ENCODE measurements at regions not wholly inside any gene's neighbourhood (a gene's known extent, or its start where the extent isn't known, plus 50 kb on each side); places are given as distances from the start of the nearest gene placed in this dataset.
"Not testable (repeated sequence)": the region's sequence is repeated elsewhere in the genome, so short reads cannot be mapped to it uniquely, and the experiment has no call there.

DNA sequence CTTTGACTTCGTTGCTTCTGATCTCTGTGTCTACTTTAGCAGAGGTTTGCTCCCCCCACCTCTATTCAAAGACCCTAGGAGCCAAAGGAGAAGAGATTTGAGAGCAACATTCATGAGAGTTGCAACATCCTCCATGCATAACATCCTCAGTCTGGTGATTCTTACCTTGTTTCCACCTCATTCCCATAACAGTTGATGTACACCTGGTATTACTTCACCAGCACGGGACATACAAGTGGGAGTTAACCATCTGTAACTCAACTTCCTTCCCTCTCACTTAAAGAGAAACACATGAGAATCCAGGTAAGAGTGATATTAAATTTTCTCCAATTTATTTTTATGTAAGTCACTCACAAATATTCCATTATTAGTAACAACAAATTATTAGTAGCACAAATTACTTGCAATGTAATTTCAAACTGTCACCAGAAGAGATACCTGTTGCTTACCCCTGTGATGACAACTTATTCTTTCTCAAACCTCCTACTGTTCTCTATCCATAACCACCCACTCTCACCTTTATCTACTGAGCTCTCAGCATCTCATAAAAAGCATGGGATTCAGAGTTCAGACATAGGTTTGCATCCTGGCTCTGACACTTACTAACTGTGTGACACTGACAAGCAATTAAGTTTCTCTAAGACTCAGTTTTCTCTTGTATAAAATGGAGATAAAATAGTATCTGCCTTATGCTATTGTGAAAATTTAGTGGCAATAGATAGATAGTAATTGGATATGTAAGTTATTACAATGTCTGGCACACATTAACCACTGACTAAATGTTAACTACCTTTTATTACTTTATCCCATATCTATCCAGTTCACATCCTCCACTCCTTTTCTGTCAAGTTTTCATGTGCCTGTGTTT, 184.6 kb upstream of the SRD5A2 start:
- H3K9me3 Mint-ChIP-seq: peaks cover 2% of the 10 kb centered on the region
- peaks cover 2% of the 10 kb centered on the region for H3K27me3 Mint-ChIP-seq
- no peak overlapping the region for H3K4me3 Mint-ChIP-seq
- peaks cover 2% of the 10 kb centered on the region for H3K4me1 Mint-ChIP-seq
- peaks cover 2% of the 10 kb centered on the region for H3K36me3 Mint-ChIP-seq
- no peak overlapping the region for H3K27ac Mint-ChIP-seq
- DNase-seq (ENCODE audit: low spot score in 2 of 2) (no peak), ATAC-seq (ENCODE audit: low read depth) (no peak)

DNA sequence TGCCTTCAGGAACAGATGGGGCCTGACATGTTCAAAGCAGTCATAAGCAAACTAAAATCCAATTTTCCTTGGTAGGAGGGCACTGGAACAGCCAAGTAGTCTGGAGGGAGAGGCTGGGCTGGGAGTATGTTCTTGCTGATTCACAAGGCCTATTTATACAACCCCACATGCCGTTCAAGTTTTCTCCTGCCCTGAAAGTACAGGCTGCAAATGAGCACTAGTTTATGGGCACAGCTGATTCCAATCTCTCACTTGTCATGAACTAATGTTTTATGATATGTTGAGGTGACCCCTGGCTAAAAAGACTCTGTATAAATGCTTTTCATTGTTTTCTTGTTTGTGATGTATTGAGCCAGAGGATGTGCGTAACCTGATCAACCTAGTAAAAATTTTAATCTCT, 183.4 kb upstream of the SRD5A2 start:
- Mint-ChIP-seq H3K27ac (no peak overlapping the region), H3K36me3 (peaks cover 2% of the 10 kb centered on the region), H3K27me3 (peaks cover 2% of the 10 kb centered on the region), H3K4me1 (peaks cover 2% of the 10 kb centered on the region), H3K9me3 (peaks cover 2% of the 10 kb centered on the region), H3K4me3 (no peak overlapping the region)
- no peak for ATAC-seq (ENCODE audit: low read depth)
- no peak for DNase-seq (ENCODE audit: low spot score in 2 of 2)

DNA sequence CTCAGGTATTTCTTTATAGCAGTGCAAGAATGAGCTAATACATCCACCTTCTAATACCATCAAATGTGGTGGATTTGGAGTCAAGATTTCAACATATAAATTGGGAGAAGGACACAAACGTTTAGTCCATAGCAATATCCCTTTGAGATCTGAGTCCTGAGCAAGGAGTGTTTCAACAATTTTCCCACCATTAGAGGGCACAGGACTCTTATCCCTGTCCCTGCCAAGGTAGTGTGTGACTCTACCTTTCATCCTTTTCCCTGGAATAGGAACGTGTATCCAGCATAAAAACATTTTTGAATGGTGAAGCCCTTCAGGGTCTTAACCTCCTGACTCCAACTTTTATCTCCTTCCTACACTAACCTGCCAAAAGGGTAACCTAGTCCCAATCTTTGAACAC, 181.3 kb upstream of the SRD5A2 start:
- ATAC-seq (ENCODE audit: low read depth) (no peak), DNase-seq (ENCODE audit: low spot score in 2 of 2) (no peak)
- Mint-ChIP-seq H3K27me3 (peaks cover 3% of the 10 kb centered on the region), H3K4me1 (peaks cover 2% of the 10 kb centered on the region), H3K4me3 (no peak overlapping the region), H3K9me3 (peaks cover 2% of the 10 kb centered on the region), H3K36me3 (peaks cover 2% of the 10 kb centered on the region), H3K27ac (no peak overlapping the region)

DNA sequence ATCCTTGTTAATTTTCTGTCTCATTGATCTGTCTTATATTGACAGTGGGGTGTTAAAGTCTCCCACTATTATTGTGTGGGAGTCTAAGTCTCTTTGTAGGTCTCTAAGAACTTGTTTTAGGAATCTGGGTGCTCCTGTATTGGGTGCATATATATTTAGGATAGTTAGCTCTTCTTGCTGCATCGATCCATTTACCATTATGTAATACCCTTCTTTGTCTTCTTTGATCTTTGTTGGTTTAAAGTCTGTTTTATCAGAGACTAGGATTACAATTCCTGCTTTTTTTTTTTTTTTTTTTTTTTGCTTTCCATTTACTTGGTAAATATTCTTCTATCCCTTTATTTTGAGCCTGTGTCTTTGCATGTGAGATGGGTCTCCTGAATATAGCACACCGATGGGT, 176.6 kb upstream of the SRD5A2 start:
- ATAC-seq (ENCODE audit: low read depth); H3K27me3 Mint-ChIP-seq; H3K36me3 Mint-ChIP-seq; H3K4me3 Mint-ChIP-seq; H3K9me3 Mint-ChIP-seq; H3K4me1 Mint-ChIP-seq; DNase-seq (ENCODE audit: low spot score in 2 of 2); H3K27ac Mint-ChIP-seq: not testable (repeated sequence)

DNA sequence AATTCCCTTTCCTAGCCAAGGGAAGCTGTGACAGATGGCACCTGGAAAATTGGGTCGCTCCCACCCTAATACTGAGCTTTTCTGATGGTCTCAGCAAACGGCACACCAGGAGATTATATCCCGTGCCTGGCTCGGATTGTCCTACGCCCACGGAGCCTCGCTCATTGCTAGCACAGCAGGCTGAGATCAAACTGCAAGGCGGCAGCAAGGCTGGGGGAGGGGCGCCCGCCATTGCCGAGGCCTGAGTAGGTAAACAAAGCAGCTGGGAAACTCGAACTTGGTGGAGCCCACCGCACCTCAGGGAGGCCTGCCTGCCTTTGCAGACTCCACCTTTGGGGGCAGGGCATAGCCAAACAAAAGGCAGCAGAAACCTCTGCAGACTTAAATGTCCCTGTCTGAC, 168.0 kb upstream of the SRD5A2 start:
- not testable (repeated sequence) for H3K27me3 Mint-ChIP-seq; ATAC-seq (ENCODE audit: low read depth)

DNA sequence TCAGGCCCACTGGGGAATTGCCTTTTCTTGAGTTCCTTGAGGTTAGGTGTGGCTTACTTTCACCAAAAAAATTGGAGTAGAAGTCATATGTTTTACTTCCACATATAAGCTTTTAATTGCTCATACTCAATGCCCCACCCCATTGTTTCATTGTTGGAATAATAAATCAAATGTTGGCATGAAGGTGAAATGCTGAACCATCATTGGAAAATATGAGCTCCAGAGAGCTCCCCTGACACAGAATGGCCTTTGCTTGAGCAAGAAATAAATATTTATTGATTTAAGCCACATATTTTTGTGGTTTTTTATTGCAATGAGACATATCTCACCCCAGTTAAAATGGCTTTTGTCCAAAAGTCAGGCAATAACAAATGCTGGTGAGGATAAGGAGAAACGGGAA, 167.3 kb upstream of the SRD5A2 start:
- H3K27ac Mint-ChIP-seq: no peak overlapping the region
- H3K27me3 Mint-ChIP-seq: peaks cover 6% of the 10 kb centered on the region
- H3K9me3 Mint-ChIP-seq: peaks cover 5% of the 10 kb centered on the region
- DNase-seq (ENCODE audit: low spot score in 2 of 2): no peak
- no peak for ATAC-seq (ENCODE audit: low read depth)
- H3K4me1 Mint-ChIP-seq: no peaks in the 10 kb centered on the region
- H3K36me3 Mint-ChIP-seq: peaks cover 6% of the 10 kb centered on the region
- H3K4me3 Mint-ChIP-seq: no peak overlapping the region

More for the DNA sequence above, 168.0 kb upstream of the SRD5A2 start:
- not testable (repeated sequence) for H3K36me3 Mint-ChIP-seq; H3K4me3 Mint-ChIP-seq; H3K9me3 Mint-ChIP-seq; H3K4me1 Mint-ChIP-seq; DNase-seq (ENCODE audit: low spot score in 2 of 2); H3K27ac Mint-ChIP-seq

DNA sequence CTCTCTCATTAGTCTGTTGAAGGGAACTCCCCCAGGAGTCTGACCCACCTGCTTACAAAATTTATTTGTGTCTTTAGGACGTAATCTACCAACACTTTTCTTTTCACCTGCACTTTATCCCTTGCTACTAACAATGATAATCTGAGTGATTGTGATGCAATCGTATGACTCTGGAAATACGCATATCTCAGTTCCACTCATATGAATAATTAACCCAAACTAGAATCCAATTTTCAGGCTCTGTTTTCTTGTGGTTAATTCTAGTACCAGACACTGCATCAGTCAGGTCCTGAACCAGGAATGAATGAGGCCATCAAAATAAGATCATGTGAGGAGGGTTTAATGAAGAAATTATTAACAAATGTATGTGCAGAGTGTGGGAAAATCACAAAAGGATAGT, 158.4 kb upstream of the SRD5A2 start:
- H3K9me3 Mint-ChIP-seq: no peaks in the 10 kb centered on the region
- no peak for DNase-seq (ENCODE audit: low spot score in 2 of 2)
- no peaks in the 10 kb centered on the region for H3K36me3 Mint-ChIP-seq
- H3K4me1 Mint-ChIP-seq: no peaks in the 10 kb centered on the region
- peaks cover 3% of the 10 kb centered on the region for H3K27me3 Mint-ChIP-seq
- no peak for ATAC-seq (ENCODE audit: low read depth)
- H3K27ac Mint-ChIP-seq: no peak overlapping the region
- no peak overlapping the region for H3K4me3 Mint-ChIP-seq

DNA sequence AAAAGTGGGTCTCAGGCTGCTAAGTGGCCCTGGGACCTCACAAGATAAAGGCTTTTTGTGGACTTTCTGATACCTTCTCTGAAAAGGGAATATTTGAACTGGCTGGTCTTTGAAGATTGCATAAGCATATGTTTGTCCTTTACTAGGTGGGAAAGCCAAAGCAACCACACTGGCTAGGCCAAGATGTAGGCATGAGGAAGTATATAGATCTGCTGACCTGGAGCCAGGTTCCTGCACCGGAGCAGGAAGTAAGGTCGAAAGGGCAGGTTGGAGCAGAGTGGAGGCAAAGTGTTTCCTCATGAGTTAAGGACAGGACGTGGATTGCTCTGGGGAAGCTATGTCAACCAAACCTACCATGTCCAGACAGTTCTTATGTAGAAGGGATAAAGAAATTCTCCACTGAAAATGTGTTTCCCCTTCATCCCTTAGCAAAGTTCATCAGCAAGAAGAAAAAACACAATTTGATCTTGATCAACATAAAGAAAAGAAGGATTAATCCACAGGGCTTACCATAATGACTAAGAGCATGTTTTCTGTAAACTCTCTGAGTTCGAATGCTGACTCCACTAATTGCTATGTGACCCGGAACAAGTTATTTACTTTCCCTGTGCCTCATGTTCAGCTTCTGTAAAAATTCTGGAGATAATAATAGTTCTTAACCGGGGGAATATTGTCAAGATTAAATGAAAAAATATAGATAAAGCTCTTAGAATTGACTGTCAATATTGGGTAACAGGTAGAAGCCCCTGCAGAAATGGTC, 156.1 kb upstream of the SRD5A2 start:
- ATAC-seq (ENCODE audit: low read depth) (no peak), DNase-seq (ENCODE audit: low spot score in 2 of 2) (no peak)
- Mint-ChIP-seq H3K4me3 (no peak overlapping the region), H3K27me3 (peaks cover 2% of the 10 kb centered on the region), H3K4me1 (no peaks in the 10 kb centered on the region), H3K27ac (no peak overlapping the region), H3K9me3 (no peaks in the 10 kb centered on the region), H3K36me3 (no peaks in the 10 kb centered on the region)

DNA sequence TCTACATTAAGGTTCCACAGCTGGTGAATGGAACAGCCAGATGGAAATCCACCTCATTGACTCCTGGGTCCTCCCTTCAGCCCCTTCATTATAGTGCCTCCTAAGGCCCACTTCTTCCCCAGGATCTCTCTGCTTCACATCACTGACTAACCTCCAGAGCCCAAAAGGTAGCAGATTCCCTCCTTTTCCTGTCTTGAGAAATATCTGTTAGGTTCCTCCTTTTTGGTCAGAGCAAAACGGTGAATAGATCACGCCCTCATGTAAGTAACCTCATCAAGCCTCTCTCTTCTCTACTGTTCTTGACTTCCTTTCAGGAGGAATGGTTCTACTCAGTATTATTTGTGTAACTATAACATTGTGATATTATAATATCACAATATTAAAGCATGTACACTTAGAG, 155.0 kb upstream of the SRD5A2 start:
- peaks cover 2% of the 10 kb centered on the region for H3K27me3 Mint-ChIP-seq
- H3K36me3 Mint-ChIP-seq: no peaks in the 10 kb centered on the region
- no peaks in the 10 kb centered on the region for H3K4me1 Mint-ChIP-seq
- H3K9me3 Mint-ChIP-seq: peaks cover 3% of the 10 kb centered on the region
- DNase-seq (ENCODE audit: low spot score in 2 of 2) (no peak), ATAC-seq (ENCODE audit: low read depth) (no peak)
- no peak overlapping the region for H3K27ac Mint-ChIP-seq
- H3K4me3 Mint-ChIP-seq: no peak overlapping the region

DNA sequence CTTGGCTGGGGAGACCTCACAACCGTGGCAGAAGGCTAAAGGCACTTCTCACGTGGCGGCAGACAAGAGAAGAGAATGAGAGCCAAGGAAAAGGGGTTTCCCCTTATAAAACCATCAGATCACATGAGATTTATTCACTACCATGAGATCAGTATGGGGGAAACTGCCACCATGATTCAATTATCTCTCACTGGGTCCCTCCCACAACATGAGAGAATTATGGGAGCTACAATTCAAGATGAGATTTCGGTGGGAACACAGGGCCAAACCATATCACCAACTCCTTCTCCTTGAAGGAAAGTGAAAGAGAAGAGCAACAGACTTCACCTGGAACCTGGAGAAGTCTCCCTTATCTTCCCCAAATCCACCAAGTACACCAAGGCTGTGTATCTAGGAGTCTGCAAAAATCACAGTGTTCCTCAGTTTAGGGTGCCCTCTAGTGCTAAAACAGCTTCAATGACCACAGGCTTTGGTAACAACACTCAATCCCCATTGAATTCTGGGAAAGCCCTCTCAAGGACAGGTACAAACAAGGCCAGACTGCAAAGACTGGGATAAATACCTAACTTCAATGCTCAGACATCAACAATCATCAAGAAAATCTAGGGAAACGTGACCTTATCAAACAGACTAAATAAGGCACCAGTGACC, 148.8 kb upstream of the SRD5A2 start:
- Mint-ChIP-seq H3K9me3 (peaks cover 9% of the 10 kb centered on the region), H3K36me3 (peaks cover 5% of the 10 kb centered on the region), H3K27ac (no peak overlapping the region), H3K4me1 (no peaks in the 10 kb centered on the region), H3K27me3 (peaks cover 7% of the 10 kb centered on the region), H3K4me3 (no peak overlapping the region)
- DNase-seq (ENCODE audit: low spot score in 2 of 2) (no peak), ATAC-seq (ENCODE audit: low read depth) (no peak)

DNA sequence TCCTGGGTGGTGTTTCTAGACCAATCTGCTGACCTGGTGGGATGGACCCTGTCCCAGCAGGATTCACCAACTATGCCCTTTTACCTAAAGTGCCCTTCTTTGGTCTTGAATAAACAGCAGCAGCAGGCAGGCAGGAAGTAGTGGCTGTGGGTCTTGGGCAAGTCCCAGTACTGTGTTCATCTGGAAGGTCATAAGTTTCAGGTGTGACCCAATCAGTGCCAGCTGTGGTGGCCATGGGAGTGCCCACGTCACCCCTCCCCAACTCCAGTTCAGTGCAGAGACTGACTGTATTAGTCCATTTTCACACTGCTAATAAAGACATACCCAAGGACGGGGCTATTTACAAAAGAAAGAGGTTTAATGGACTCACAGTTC, 148.3 kb upstream of the SRD5A2 start:
- H3K4me3 Mint-ChIP-seq: no peak overlapping the region
- DNase-seq (ENCODE audit: low spot score in 2 of 2): no peak
- no peak overlapping the region for H3K27ac Mint-ChIP-seq
- ATAC-seq (ENCODE audit: low read depth): no peak
- H3K27me3 Mint-ChIP-seq: peaks cover 7% of the 10 kb centered on the region
- H3K36me3 Mint-ChIP-seq: peaks cover 6% of the 10 kb centered on the region
- H3K9me3 Mint-ChIP-seq: peaks cover 10% of the 10 kb centered on the region
- no peaks in the 10 kb centered on the region for H3K4me1 Mint-ChIP-seq

DNA sequence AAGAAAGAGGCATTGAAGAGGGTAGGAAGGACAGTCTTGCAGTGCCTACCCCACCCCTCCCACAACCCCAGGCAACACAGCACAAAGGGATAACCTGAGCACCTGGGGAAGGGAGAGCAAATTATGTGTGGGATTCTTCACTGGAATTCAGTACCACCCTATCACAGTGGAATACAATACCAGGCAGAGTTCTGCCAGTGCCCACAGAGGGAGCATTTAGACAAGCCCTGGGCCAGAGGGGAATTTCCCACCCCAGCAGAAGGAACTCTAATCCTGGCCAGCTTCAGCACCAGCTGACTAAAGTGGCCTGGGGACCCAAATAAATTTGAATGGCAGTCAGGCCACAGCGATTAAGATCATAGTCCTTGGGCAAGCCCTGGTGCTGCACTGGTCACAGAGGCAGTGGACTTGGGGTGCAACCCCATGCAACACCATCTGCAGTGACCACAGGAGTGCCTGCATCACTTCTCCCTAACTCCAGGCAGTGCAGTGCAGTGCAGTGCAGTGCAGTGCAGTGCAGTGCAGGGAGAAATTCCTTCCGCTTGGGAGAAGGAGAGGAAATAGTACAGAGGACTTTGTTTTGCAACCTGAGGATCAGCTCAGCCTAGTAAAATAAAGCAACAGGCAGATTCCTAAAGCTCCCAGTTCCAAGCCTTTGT, 147.8 kb upstream of the SRD5A2 start:
- ATAC-seq (ENCODE audit: low read depth): no peak
- peaks cover 7% of the 10 kb centered on the region for H3K27me3 Mint-ChIP-seq
- H3K9me3 Mint-ChIP-seq: peaks cover 10% of the 10 kb centered on the region
- no peak overlapping the region for H3K27ac Mint-ChIP-seq
- no peaks in the 10 kb centered on the region for H3K4me1 Mint-ChIP-seq
- peaks cover 6% of the 10 kb centered on the region for H3K36me3 Mint-ChIP-seq
- no peak overlapping the region for H3K4me3 Mint-ChIP-seq
- no peak for DNase-seq (ENCODE audit: low spot score in 2 of 2)

DNA sequence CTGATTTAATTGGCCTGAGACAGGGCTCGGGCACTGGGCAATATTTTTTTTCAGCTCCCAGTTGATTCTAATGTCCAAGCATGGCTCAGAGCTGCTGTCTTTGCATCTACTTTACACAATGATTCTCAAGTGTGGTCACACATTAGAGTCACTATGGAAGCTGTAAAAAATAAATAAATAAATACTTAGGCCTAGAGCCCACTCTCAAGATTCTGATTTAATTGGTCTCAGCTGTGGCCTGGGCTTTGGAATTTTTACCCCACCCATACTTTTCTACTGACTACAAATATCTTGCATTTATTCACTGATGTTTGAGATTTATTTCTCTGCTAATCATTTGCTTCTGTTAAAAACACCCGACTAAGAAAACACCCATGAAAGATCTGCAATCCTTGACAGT, 145.7 kb upstream of the SRD5A2 start:
- H3K27ac Mint-ChIP-seq: no peak overlapping the region

DNA sequence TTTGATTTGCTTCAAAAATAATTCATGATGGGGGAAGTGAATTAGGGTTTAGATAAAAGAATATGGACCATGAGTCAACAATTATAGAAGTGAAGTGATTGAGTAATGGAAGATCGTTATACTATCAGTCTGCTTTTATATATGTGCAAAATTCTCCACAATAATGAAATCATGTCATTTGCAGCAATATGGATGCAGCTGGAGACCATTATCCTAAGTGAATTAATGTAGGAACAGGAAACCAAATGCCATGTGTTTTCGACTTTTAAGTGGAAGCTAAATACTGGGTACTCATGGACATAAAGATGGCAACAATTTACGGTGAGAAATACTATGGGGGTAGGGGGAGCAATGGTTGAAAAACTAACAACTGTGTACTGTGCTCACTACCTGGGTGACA, 144.7 kb upstream of the SRD5A2 start:
- Mint-ChIP-seq H3K36me3 (peaks cover 5% of the 10 kb centered on the region), H3K4me1 (no peaks in the 10 kb centered on the region), H3K27ac (no peak overlapping the region), H3K4me3 (no peak overlapping the region), H3K27me3 (peaks cover 9% of the 10 kb centered on the region), H3K9me3 (peaks cover 8% of the 10 kb centered on the region)
- ATAC-seq (ENCODE audit: low read depth) (no peak), DNase-seq (ENCODE audit: low spot score in 2 of 2) (no peak)

More for the DNA sequence above, 145.7 kb upstream of the SRD5A2 start:
- H3K27me3 Mint-ChIP-seq: peaks cover 7% of the 10 kb centered on the region
- peaks cover 9% of the 10 kb centered on the region for H3K9me3 Mint-ChIP-seq
- no peak overlapping the region for H3K4me3 Mint-ChIP-seq
- ATAC-seq (ENCODE audit: low read depth): no peak
- peaks cover 6% of the 10 kb centered on the region for H3K36me3 Mint-ChIP-seq
- no peaks in the 10 kb centered on the region for H3K4me1 Mint-ChIP-seq
- DNase-seq (ENCODE audit: low spot score in 2 of 2): no peak
